Nephron (organoid): ENCODE measurements at regions not wholly inside any gene's neighbourhood (a gene's known extent, or its start where the extent isn't known, plus 50 kb on each side); places are given as distances from the start of the nearest gene placed in this dataset.
A peak's percentile ranks its signal among the peaks of the same experiment; 100 is the strongest.

Experiments
- H3K27ac Mint-ChIP-seq, 3 experiments: 2 replicates each; pipeline ENCODE4 v1.8.0; 2020; ENCODE audit warnings: mixed read lengths in 3 of 3, mild to moderate bottlenecking in 2 of 3, moderate library complexity in 1 of 3
- H3K27me3 Mint-ChIP-seq: 2 replicates; pipeline ENCODE4 v1.8.0; 2021; ENCODE audit warnings: low read depth, mild to moderate bottlenecking, moderate library complexity, mixed read lengths
- H3K36me3 Mint-ChIP-seq: 2 replicates; pipeline ENCODE4 v1.8.0; 2020; ENCODE audit warnings: low read depth, mixed read lengths
- H3K4me1 Mint-ChIP-seq: 2 replicates; pipeline ENCODE4 v1.8.0; 2020; ENCODE audit warnings: mixed read lengths
- H3K4me3 Mint-ChIP-seq, 3 experiments: 2 replicates each; pipeline ENCODE4 v1.8.0; 2020; ENCODE audit warnings: mild to moderate bottlenecking in 3 of 3, mixed read lengths in 3 of 3, moderate library complexity in 2 of 3
- H3K9me3 Mint-ChIP-seq: 2 replicates; pipeline ENCODE4 v1.8.0; 2020; ENCODE audit warnings: mixed read lengths
- TF ChIP-seq, protein P1 (sequence below), 3 experiments: fragments of 200-600 bp; sonication (generic); IDR thresholded peaks; one replicate each; pipeline ENCODE4 v1.5.0; 2021; ENCODE audit warnings: antibody characterized with exemption in 3 of 3; ENCODE audit not compliant: unreplicated experiment in 3 of 3

DNA sequence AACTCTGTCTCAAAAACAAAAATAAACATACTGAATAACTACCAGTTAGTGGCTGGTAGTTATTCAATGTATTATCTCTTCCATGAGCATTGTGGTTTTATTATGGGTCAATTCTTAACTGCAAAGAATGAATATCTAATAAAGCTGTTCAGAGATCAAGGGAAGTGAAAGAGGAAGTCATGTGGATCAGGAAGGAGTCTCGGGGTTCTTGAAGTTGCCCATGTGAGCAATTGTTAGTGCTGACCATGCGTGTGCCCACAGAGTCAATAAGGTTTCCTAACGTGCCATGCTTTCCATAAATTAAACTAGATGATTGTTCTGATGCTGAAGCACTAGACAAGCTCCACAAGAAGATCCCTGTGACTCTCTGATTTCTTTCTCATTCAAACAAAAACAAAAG, 136.5 kb upstream of the CPSF6 start:
- H3K9me3 Mint-ChIP-seq = no peaks in the 10 kb centered on the region
- H3K4me3 Mint-ChIP-seq = no peak overlapping the region
- H3K27me3 Mint-ChIP-seq = no peaks in the 10 kb centered on the region
- TF ChIP-seq, protein P1, sequence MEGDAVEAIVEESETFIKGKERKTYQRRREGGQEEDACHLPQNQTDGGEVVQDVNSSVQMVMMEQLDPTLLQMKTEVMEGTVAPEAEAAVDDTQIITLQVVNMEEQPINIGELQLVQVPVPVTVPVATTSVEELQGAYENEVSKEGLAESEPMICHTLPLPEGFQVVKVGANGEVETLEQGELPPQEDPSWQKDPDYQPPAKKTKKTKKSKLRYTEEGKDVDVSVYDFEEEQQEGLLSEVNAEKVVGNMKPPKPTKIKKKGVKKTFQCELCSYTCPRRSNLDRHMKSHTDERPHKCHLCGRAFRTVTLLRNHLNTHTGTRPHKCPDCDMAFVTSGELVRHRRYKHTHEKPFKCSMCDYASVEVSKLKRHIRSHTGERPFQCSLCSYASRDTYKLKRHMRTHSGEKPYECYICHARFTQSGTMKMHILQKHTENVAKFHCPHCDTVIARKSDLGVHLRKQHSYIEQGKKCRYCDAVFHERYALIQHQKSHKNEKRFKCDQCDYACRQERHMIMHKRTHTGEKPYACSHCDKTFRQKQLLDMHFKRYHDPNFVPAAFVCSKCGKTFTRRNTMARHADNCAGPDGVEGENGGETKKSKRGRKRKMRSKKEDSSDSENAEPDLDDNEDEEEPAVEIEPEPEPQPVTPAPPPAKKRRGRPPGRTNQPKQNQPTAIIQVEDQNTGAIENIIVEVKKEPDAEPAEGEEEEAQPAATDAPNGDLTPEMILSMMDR (IDR thresholded peaks at IDR 0.05; ENCODE audit: unreplicated experiment in 3 of 3) = no peak
- peaks cover 37% of the 10 kb centered on the region for H3K4me1 Mint-ChIP-seq
- peak overlapping the region in 2 of 3 experiments; percentile 11 to 57 for H3K27ac Mint-ChIP-seq
- H3K36me3 Mint-ChIP-seq = no peaks in the 10 kb centered on the region

DNA sequence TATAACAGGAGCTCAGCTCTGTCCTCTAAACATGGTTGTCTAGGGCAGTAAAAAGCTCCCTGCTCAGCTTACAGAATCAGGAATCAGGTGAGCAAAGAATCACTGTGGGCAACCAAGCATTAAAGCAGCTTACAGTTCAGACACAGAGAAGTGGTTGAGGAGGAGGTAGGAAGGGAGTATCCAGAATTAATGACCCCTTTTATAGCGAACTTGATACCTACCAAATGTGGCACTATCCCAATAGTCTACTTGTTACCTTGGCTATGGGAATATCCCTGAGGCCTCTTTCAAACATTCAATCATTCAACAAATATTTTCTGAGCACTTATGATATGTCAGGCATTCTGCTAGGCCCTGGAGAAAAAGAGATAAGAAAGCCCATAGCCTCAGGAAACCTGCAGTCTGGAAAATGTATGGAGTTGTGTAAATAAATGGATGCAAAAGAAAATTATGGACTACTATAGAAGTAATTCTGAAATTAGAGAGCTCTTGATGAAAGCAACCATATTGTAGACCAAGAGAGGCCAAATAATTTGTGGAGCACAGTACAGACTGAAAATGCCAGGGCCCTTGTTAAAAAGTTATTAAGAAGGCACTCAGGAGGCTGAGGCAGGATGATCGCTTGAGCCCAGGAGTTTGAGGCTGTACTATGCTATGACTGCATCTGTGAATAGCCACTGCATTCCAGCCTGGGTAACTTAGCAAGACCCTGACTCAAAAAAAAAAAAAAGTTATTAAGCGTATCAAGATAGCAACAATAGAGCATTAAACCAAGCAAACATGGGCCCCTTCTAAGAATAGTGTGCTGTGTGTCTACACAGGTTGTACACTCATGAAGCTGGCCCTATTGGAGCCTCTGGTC, 134.0 kb upstream of the CPSF6 start:
- Mint-ChIP-seq H3K9me3 (peaks cover 3% of the 10 kb centered on the region), H3K27ac (peak overlapping the region; percentile 8 to 75 (median 65)), H3K36me3 (no peaks in the 10 kb centered on the region), H3K27me3 (peaks cover 4% of the 10 kb centered on the region), H3K4me3 (no peak overlapping the region), H3K4me1 (peaks cover 42% of the 10 kb centered on the region)
- TF ChIP-seq, protein P1 (IDR thresholded peaks at IDR 0.05; ENCODE audit: unreplicated experiment in 3 of 3) = no peak

DNA sequence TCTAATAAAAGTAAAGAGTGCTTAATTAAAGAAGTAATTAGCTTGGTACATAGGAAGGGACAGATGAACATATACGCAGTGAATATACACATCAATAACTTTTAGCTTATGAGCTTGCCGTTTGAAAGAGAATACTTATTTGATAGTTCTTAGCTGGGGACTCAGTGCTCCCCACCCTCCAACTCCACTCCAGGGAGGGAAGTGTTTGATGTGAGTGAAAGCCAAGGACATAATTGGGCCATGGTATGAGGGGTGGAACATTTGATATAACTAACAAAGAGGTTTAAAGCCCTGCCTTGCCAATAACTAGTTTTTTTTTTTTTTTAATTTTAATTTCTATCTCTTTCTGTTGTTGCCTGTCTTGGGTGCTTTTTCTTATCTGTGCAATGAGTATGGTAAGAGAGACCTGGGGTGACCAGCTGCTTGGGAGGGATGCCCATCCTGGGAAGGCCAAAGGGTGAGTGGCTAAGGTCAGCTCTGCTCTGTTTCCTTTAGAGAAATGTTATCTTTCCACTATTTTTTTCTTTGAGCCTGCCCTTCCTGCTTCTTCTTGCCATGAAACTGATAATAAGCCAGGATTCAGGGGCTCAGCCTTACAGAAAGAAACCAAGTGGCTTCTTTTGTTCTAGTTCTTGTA, 132.8 kb upstream of the CPSF6 start:
- H3K9me3 Mint-ChIP-seq = peaks cover 3% of the 10 kb centered on the region
- peaks cover 36% of the 10 kb centered on the region for H3K4me1 Mint-ChIP-seq
- H3K27ac Mint-ChIP-seq = peak overlapping the region in 2 of 3 experiments; percentile 47 to 75
- peaks cover 4% of the 10 kb centered on the region for H3K27me3 Mint-ChIP-seq
- TF ChIP-seq, protein P1 (IDR thresholded peaks at IDR 0.05; ENCODE audit: unreplicated experiment in 3 of 3) = no peak
- no peak overlapping the region for H3K4me3 Mint-ChIP-seq
- no peaks in the 10 kb centered on the region for H3K36me3 Mint-ChIP-seq

DNA sequence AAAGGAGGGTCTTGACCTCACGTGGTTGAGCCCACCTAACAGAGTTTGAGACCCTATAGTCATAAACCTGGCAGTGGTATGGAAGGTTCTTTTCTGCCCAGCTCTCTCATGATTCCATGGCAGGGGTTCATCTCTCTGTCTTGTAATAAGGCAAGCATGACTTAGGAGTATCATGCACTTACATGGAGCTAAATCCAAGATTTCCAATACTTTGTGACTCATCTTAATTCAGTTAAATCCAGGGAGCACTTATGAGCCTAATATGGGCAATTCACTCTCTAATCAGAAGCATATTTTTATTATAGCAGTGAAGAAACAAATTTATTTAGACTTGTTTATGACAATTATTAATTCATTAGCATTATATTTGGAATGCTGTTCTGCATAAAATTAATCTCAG, 131.8 kb upstream of the CPSF6 start:
- H3K36me3 Mint-ChIP-seq = no peaks in the 10 kb centered on the region
- no peak overlapping the region for H3K4me3 Mint-ChIP-seq
- H3K9me3 Mint-ChIP-seq = peaks cover 3% of the 10 kb centered on the region
- peaks cover 36% of the 10 kb centered on the region for H3K4me1 Mint-ChIP-seq
- H3K27ac Mint-ChIP-seq = peak overlapping the region in 2 of 3 experiments; percentile 68 to 75
- TF ChIP-seq, protein P1 (IDR thresholded peaks at IDR 0.05; ENCODE audit: unreplicated experiment in 3 of 3) = no peak
- peaks cover 4% of the 10 kb centered on the region for H3K27me3 Mint-ChIP-seq

DNA sequence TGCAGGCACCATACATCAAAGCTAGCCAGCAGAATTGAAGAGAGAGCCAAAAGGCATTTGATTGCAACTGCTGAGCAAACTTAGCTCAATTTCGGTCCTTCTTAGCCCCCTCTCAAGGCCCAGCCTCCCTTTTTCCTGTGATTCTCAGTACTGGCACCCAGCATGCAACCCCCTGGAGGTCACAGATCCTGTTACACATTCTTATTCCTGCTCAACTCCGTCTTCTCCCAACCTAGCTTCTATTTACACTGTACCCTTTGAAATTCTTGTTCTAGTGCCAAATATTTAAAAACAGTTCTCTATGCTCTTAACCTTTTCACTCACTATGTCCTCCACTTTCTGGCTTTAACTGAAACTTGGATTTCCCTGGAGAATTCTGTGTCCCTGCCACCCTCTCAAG, 131.3 kb upstream of the CPSF6 start:
- Mint-ChIP-seq H3K27me3 (peaks cover 4% of the 10 kb centered on the region), H3K4me3 (no peak overlapping the region), H3K9me3 (peaks cover 3% of the 10 kb centered on the region), H3K36me3 (no peaks in the 10 kb centered on the region), H3K4me1 (peaks cover 36% of the 10 kb centered on the region), H3K27ac (peak overlapping the region; percentile 26 to 75 (median 68))
- TF ChIP-seq, protein P1 (IDR thresholded peaks at IDR 0.05; ENCODE audit: unreplicated experiment in 3 of 3) = no peak
